ENCODE measurements at regions not wholly inside any gene's neighbourhood (a gene's known extent, or its start where the extent isn't known, plus 50 kb on each side); places are given as distances from the start of the nearest gene placed in this dataset.
"Not testable (repeated sequence)": the region's sequence is repeated elsewhere in the genome, so short reads cannot be mapped to it uniquely, and the experiment has no call there.

DNA sequence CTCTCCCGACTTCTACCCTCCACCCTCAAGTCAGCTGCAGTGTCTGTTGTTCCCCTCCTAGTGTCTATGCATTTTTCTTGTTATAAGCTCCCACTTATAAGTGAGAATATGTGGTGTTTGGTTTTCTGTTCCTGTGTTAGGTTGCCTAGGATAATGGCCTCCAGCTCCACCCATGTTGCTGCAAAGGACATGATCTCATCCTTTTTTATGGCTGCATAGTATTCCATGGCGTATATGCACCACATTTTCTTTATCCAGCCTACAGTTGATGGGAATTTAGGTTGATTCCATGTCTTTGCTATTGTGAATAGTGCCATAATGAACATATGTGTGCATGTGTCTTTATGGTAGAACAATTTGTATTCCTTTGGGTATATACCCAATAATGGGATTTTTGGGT, 80.7 kb downstream of the SPTSSA start:
- H3K4me1 Mint-ChIP-seq (ENCODE audit: low read depth in 2 of 2); H3K36me3 Mint-ChIP-seq (ENCODE audit: insufficient read depth): not testable (repeated sequence)
- H3K27me3 Mint-ChIP-seq = peaks cover 27 to 31% of the 10 kb centered on the region in 2 donors

DNA sequence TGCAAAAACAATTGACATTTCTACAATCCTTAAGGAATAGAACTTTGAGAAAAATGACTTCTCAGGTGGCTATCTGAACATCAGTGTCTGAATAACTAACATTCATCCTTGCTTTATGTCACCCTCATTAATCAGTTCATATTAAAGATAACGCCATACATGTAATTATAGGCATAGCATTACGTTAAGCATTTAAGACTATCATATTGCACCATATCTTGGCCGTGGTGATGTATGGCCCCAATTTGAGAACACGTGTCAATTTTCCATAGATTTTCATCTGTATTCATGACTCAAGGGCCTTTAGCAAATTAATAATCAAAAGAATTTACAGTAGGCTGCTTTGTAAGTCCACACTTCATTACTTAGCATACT, 81.6 kb downstream of the SPTSSA start:
- H3K9me3 Mint-ChIP-seq = no peaks in the 10 kb centered on the region
- no peak overlapping the region for H3K4me3 Mint-ChIP-seq
- no peaks in the 10 kb centered on the region for H3K36me3 Mint-ChIP-seq (ENCODE audit: insufficient read depth)
- peaks cover 27 to 30% of the 10 kb centered on the region in 2 donors for H3K27me3 Mint-ChIP-seq
- DNase-seq (no peak), ATAC-seq (replicated peaks) (no peak)
- no peak overlapping the region for H3K27ac Mint-ChIP-seq
- H3K4me1 Mint-ChIP-seq (ENCODE audit: low read depth in 2 of 2) = no peaks in the 10 kb centered on the region

More for the DNA sequence above, 80.7 kb downstream of the SPTSSA start:
- not testable (repeated sequence) for DNase-seq; ATAC-seq (replicated peaks); H3K9me3 Mint-ChIP-seq; H3K27ac Mint-ChIP-seq; H3K4me3 Mint-ChIP-seq

DNA sequence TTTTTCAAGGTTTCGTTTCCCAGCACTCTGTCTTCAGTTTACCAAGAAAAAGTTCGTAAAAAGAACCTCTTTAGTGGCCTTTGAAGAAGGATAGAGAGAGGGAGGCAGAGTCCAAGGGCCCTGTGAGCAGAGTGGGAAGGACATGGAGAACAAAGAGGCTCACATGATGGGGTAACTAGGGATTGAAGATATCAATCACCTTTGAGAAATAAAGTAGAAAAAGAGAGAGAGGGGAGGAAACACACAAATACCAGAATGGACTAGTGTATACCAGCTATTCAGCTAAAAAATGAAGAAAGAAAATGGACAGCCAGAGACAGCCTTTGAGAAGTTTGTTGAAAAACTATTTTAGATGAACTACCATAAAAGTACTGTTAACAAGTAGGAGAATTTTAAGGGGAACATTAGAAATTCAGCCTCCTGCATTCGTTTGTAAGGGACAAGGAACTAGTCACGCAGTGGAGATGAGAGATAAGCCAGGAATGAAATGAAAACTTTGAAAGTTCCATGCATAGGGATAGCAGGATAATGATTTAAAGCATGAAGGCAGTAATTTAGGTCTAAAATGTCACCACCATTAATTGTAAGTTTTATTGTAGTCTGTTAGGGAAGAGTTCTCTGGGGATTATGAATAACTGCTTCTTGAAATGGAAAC, 82.1 kb downstream of the SPTSSA start:
- Mint-ChIP-seq H3K9me3 (no peaks in the 10 kb centered on the region), H3K36me3 (ENCODE audit: insufficient read depth) (no peaks in the 10 kb centered on the region), H3K27ac (no peak overlapping the region), H3K4me3 (no peak overlapping the region), H3K4me1 (ENCODE audit: low read depth in 2 of 2) (no peaks in the 10 kb centered on the region), H3K27me3 (peaks cover 26 to 28% of the 10 kb centered on the region in 2 donors)
- DNase-seq (no peak), ATAC-seq (replicated peaks) (no peak)

DNA sequence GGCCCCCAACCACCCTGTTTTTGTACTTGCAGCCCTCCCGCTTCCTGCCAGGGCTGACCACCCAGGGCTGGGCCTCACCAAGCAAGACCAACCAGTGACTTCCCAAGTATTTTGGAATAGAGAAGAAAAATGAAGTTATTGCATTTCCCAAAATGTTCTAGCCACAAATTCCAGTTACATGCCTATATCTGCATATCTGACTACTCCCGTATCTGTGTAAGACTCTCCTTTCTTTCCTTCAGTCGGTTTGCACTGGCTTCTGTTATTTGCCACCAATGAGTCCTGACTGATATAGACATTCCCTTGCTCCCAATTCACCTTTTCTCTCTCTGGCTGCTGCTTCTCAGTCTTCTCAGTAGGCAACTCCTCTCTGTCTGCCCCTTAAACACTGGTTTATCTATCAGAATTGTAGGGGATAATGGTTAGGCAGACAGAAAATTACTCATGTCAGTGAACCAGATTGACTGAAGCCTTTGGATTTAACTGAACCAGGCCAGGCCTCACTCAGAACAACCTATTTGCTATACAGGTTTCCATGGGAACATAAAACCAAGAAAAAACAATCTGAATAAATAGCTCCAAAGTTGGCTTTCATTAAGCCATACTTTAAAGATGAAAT, 85.3 kb downstream of the SPTSSA start:
- DNase-seq (no peak), ATAC-seq (replicated peaks) (no peak)
- Mint-ChIP-seq H3K27ac (no peak overlapping the region), H3K4me3 (no peak overlapping the region), H3K4me1 (ENCODE audit: low read depth in 2 of 2) (no peaks in the 10 kb centered on the region), H3K9me3 (no peaks in the 10 kb centered on the region), H3K36me3 (ENCODE audit: insufficient read depth) (no peaks in the 10 kb centered on the region), H3K27me3 (peaks cover 0 to 7% of the 10 kb centered on the region in 2 donors)

DNA sequence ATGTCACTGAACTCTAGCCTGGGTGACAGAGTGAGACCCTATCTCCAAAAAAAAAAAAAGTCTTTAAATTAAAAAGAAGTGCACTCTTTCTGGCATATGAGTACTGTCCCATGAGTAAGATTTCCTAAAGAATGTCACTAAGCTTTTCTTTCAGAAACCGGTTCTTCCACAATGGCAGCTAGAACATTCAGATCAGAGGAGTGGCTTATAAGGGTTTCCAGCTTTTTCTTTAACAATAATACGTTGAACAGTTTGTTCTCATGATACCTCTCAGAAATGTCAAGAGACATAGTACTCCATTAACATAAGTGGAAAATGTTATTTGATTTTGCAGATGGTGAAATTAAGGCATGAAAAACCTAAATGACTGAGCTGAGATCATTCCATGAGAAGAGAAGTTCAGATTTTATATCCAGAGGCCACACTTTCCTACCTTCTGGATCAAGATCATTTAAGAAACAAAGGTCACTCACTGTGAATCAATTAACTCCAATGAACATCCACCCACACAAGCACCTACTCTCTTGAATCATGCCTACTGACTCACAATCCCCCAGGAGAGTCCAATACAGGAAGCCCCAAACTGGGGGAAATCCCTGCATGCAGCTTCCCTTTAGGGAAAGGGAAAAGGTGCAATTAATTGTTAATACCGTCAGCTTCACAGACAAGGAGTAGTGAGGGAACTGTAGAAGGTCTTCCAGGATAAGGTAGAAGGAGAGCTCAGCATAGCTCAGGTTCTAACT, 86.9 kb downstream of the SPTSSA start:
- no peak for ATAC-seq (replicated peaks)
- Mint-ChIP-seq H3K36me3 (ENCODE audit: insufficient read depth) (no peaks in the 10 kb centered on the region), H3K4me1 (ENCODE audit: low read depth in 2 of 2) (no peaks in the 10 kb centered on the region), H3K4me3 (no peak overlapping the region), H3K27me3 (peaks cover 0 to 7% of the 10 kb centered on the region in 2 donors), H3K27ac (no peak overlapping the region), H3K9me3 (no peaks in the 10 kb centered on the region)
- no peak for DNase-seq

DNA sequence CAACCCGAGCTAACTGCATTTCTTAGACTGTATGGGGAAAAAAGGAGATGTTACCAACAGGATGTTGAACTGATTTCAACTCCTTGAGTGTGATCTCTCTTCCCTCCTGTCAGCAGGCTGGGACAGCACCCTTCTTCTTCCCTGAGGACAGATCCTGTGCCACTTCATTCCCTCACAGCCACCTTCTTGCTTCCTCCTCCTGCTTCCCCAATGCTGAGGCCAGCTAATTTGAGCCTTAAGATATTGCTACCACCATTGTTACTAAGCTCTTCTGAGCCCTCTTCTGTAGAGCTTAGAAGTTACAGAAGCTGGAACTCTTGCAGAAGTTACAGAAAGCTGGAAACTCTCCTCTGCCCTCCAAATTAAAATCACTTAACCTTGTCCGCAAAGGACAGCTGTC, 88.8 kb downstream of the SPTSSA start:
- H3K9me3 Mint-ChIP-seq = no peaks in the 10 kb centered on the region
- no peak overlapping the region for H3K4me3 Mint-ChIP-seq
- ATAC-seq (replicated peaks) (no peak), DNase-seq (no peak)
- no peaks in the 10 kb centered on the region for H3K36me3 Mint-ChIP-seq (ENCODE audit: insufficient read depth)
- no peaks in the 10 kb centered on the region for H3K4me1 Mint-ChIP-seq (ENCODE audit: low read depth in 2 of 2)
- H3K27me3 Mint-ChIP-seq = peaks cover 6 to 12% of the 10 kb centered on the region in 2 donors
- no peak overlapping the region for H3K27ac Mint-ChIP-seq

DNA sequence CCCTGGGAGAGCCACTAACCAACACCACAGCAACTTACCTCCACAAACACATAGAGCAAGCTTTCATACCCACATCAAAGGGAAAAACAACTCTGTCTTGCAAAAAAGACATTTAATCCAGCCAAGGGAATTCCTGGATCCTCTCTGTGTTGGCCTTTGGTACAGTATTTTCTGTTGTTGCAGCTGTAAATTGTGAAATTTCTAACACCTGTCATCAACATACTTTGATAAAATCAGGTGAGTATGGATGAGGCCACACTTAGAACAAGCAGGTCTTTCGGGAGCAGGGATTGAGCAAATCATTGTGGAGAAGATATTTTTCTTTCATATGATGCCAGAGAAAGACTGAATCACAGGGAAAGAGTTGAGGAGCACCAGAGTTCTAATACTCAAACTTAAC, 89.3 kb downstream of the SPTSSA start:
- no peak for ATAC-seq (replicated peaks)
- peaks cover 9 to 12% of the 10 kb centered on the region in 2 donors for H3K27me3 Mint-ChIP-seq
- DNase-seq = no peak

DNA sequence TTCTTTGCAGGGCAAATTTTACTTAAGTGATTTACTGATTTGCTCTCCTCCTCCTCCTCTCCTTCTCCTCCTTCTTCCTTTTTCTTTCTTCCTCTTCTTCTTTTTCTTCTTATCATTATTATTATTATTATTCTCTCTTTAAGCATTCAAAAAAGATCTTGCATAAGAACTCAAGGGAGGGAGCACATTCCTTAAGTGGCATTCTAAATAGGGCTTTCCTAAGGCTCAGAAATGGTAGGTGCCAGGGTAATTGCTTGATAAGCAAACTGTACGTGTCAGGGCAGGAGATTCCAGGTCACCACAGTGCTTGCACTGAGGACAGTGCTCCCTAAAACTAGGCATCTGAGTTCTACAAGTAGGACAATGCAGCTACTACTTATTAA, 92.4 kb downstream of the SPTSSA start:
- ATAC-seq (replicated peaks) (no peak), DNase-seq (no peak)
- no peaks in the 10 kb centered on the region for H3K4me1 Mint-ChIP-seq (ENCODE audit: low read depth in 2 of 2)

More for the DNA sequence above, 89.3 kb downstream of the SPTSSA start:
- Mint-ChIP-seq H3K4me1 (ENCODE audit: low read depth in 2 of 2) (no peaks in the 10 kb centered on the region), H3K4me3 (no peak overlapping the region), H3K9me3 (no peaks in the 10 kb centered on the region), H3K27ac (no peak overlapping the region), H3K36me3 (ENCODE audit: insufficient read depth) (no peaks in the 10 kb centered on the region)

DNA sequence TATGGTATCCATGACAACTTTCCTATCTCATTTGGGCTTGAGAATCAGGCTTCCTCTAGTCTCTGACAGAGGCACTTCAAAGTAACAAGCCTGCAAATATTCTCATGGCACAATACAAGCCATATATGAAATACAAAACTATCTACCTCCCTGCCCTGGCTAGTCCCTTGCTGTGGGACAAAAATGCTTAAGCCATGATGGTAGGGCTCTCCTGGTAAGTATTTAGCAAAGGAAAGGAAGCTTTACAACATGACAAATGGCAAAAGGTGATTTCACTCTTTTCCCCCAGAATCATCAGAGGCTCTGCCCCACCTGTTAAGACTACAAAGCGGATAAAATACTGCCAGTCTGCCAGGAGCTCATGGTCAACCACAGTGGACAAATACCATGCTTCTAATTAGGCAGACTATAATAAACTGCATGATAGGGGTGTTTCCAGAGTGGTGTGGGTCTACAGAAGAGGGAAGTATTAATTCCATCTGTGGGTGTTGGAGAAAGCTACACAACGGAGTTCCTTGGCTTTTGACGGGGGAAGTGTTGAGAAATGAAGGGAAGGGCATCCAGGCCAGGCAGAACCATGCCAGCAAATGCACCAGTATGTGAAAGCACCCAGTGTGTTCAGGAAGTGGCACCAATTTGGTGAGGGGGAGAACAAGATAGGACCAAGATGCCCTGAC, 92.9 kb downstream of the SPTSSA start:
- DNase-seq (no peak), ATAC-seq (replicated peaks) (no peak)
- Mint-ChIP-seq H3K27ac (no peak overlapping the region), H3K27me3 (peaks cover 26 to 29% of the 10 kb centered on the region in 2 donors), H3K4me1 (ENCODE audit: low read depth in 2 of 2) (no peaks in the 10 kb centered on the region), H3K36me3 (ENCODE audit: insufficient read depth) (no peaks in the 10 kb centered on the region), H3K4me3 (no peak overlapping the region), H3K9me3 (no peaks in the 10 kb centered on the region)

More for the DNA sequence above, 92.4 kb downstream of the SPTSSA start:
- Mint-ChIP-seq H3K27me3 (peaks cover 22 to 25% of the 10 kb centered on the region in 2 donors), H3K9me3 (no peaks in the 10 kb centered on the region), H3K27ac (no peak overlapping the region), H3K4me3 (no peak overlapping the region), H3K36me3 (ENCODE audit: insufficient read depth) (no peaks in the 10 kb centered on the region)

DNA sequence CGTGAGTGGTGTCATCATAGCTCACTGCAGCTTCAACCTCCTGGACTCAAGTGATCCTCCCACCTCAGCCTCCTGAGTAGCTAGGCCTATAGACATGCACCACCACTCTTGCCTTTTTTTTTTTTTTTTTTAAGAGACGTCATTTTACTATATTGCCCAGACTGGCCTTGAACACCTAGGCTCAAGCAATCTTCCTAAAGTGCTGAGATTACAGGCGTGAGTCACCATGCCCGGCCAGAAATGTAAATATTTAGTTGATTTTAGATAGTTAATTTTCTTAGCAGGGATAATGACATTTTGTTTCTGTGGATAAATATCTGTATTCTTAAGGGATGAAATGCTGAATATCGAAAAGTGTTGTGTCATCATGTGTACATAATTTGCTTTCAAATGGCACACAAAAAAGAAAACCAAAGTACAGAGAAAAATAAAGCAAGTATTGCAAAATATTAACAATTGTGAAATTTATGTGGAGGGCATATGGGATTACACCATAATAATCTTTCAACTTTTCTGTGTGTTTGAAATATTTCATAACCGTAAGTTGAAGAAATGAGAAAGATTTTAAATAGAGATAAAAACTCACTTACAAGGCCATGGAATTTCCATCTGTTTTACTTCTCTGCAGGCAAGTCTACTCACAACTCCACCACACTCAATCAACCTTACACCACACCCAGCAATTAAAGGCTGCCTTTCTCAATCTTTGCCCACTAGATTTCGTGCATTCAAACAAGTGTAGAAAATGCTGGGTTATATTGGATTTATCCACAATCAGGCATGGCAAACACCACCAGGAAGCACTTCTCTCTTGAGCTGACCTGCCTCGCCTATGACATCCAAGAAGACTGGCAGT, 93.7 kb downstream of the SPTSSA start:
- Mint-ChIP-seq H3K27ac (no peak overlapping the region), H3K9me3 (no peaks in the 10 kb centered on the region), H3K4me1 (ENCODE audit: low read depth in 2 of 2) (no peaks in the 10 kb centered on the region), H3K36me3 (ENCODE audit: insufficient read depth) (no peaks in the 10 kb centered on the region), H3K27me3 (peaks cover 34 to 37% of the 10 kb centered on the region in 2 donors), H3K4me3 (no peak overlapping the region)
- DNase-seq (no peak), ATAC-seq (replicated peaks) (no peak)

DNA sequence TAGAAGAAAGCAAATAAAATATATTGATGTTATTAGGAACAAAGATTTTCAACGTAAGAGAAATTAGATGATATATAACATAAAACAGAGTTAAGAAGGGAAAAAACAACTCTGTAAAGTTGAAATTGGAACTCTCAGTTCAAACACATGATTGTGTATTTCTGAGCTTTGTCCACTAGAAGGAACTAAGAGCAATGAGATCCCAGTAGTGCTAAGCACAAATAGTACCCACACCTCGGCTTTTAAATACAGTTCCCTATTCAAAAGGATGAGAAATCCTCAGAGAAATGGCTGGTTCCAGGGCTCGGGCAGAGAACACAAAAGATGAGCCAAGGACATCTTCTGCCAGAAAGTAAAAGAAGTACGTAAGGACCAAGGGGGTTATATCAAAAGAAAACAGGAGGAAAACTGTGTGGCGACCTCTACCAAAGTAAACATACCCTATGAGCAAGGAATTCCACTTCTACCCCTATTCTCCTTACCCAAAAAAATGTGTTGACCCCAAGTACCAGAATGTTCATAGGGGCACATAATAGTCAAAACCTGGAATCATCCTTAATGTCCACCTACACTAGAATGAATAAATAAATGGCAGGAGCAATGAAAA, 96.6 kb downstream of the SPTSSA start:
- DNase-seq (no peak), ATAC-seq (replicated peaks) (no peak)
- no peak overlapping the region for H3K27ac Mint-ChIP-seq
- no peaks in the 10 kb centered on the region for H3K36me3 Mint-ChIP-seq (ENCODE audit: insufficient read depth)
- no peaks in the 10 kb centered on the region for H3K4me1 Mint-ChIP-seq (ENCODE audit: low read depth in 2 of 2)
- peaks cover 45 to 46% of the 10 kb centered on the region in 2 donors for H3K27me3 Mint-ChIP-seq
- no peak overlapping the region for H3K4me3 Mint-ChIP-seq
- H3K9me3 Mint-ChIP-seq = no peaks in the 10 kb centered on the region

DNA sequence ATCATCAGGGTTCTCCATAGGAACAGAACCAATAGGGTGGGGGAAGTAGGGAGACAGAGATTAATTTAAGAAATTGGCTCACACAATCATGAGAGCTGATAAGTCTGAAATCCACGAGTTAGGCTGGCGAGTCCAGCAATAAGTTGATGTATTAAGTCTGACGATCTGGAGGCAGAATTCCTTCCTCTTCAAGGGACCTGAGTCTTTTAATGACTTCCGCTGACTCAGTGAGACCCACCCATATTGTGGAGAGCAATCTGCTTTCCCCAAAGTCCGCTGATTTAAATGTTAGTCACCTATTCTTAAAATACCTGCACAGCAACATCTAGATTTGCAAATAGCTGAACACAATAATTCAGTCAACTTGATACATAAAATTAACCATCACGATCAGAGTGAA, 97.8 kb downstream of the SPTSSA start:
- ATAC-seq (replicated peaks) (no peak), DNase-seq (no peak)
- peaks cover 40 to 45% of the 10 kb centered on the region in 2 donors for H3K27me3 Mint-ChIP-seq
- H3K36me3 Mint-ChIP-seq (ENCODE audit: insufficient read depth) = no peaks in the 10 kb centered on the region
- H3K9me3 Mint-ChIP-seq = no peaks in the 10 kb centered on the region
- no peak overlapping the region for H3K27ac Mint-ChIP-seq
- H3K4me3 Mint-ChIP-seq = no peak overlapping the region
- no peaks in the 10 kb centered on the region for H3K4me1 Mint-ChIP-seq (ENCODE audit: low read depth in 2 of 2)

Measured in effector memory CD8-positive, alpha-beta T cell (primary cell).